ENCODE measurements at regions not wholly inside any gene's neighbourhood (a gene's known extent, or its start where the extent isn't known, plus 50 kb on each side); places are given as distances from the start of the nearest gene placed in this dataset.

DNA sequence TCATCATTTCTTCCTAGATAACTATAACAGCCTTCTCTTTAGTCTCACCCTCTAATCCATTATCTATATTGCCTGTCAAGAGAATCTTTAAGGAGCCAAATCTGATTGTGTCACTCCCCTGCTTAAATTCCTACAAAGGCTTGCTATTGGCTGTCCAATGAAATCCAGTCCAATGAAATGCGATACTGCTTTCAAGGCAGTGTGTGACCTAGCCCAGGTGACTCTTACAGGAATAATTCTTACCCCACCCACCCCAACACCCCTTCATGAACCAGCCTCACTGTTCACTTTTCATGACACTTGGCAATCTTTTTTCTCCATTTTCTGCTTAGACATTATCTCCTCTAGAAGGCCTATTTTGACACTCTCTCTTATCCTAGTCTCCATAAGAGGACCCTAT lies 163.3 kb upstream of the MARCKS start:
- H3K27ac Mint-ChIP-seq (ENCODE audit: low read depth) = no peak overlapping the region
- no peaks in the 10 kb centered on the region for H3K9me3 Mint-ChIP-seq
- no peak for DNase-seq (ENCODE audit: low spot score in 2 of 2)
- no peak for ATAC-seq (replicated peaks; ENCODE audit: extremely low read depth, poor library complexity, severe bottlenecking)
- no peaks in the 10 kb centered on the region for H3K27me3 Mint-ChIP-seq
- no peaks in the 10 kb centered on the region for H3K36me3 Mint-ChIP-seq (ENCODE audit: insufficient read depth)
- no peak overlapping the region for H3K4me3 Mint-ChIP-seq
- no peaks in the 10 kb centered on the region for H3K4me1 Mint-ChIP-seq

- ATAC-seq (replicated peaks; ENCODE audit: extremely low read depth, poor library complexity, severe bottlenecking) (no peak), DNase-seq (ENCODE audit: low spot score in 2 of 2) (no peak)
- Mint-ChIP-seq H3K4me3 (no peak overlapping the region), H3K9me3 (no peaks in the 10 kb centered on the region), H3K36me3 (ENCODE audit: insufficient read depth) (no peaks in the 10 kb centered on the region), H3K27me3 (no peaks in the 10 kb centered on the region), H3K4me1 (no peaks in the 10 kb centered on the region), H3K27ac (ENCODE audit: low read depth) (no peak overlapping the region)
These were observed 162.7 kb upstream of the MARCKS start for GRCh38 chr6:113694278-113695077.

DNA sequence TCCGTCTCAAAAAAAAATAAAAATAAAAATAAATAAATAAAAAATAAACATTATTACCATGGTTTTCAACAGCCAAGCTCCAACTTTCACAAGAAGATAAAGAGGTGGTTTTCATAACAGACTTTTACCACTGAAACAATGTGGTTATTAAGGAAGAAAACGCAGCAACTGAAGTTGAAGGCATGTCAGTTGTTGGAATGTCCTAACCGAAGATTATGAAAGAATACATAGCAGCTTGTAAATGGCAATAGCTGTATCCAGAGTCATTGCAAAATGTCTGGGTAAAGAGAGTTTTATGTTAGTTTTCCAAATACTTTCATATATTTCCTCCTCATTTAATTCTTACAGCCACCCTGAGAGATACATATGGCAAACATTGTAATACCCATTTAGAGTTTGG lies 161.6 kb upstream of the MARCKS start:
- Mint-ChIP-seq H3K36me3 (ENCODE audit: insufficient read depth) (no peaks in the 10 kb centered on the region), H3K9me3 (no peaks in the 10 kb centered on the region)
- DNase-seq (ENCODE audit: low spot score in 2 of 2) = no peak

DNA sequence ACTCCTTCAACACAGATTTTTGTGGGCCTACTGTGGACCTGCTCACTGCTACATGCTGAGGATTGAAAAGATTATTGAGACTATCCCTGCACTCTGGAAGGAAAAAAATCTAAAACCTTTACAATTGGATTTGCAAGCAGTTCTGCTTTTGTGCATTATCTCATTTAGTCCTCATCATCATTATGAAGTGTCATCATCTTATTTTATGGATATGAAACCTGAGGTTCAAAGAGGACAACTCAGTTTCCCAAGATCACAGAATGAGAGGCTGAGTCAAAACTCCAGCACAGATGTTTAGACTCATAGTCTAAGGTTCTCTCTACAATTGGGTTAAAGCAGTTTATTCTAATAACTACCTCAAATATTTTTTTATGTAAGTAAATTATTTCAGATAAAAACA lies 160.2 kb upstream of the MARCKS start:
- H3K27ac Mint-ChIP-seq (ENCODE audit: low read depth) = no peak overlapping the region
- no peak overlapping the region for H3K4me3 Mint-ChIP-seq
- H3K4me1 Mint-ChIP-seq = no peaks in the 10 kb centered on the region
- H3K27me3 Mint-ChIP-seq = no peaks in the 10 kb centered on the region
- DNase-seq (ENCODE audit: low spot score in 2 of 2) (no peak), ATAC-seq (replicated peaks; ENCODE audit: extremely low read depth, poor library complexity, severe bottlenecking) (no peak)
- H3K36me3 Mint-ChIP-seq (ENCODE audit: insufficient read depth) = no peaks in the 10 kb centered on the region
- no peaks in the 10 kb centered on the region for H3K9me3 Mint-ChIP-seq

More for the DNA sequence above, 161.6 kb upstream of the MARCKS start:
- Mint-ChIP-seq H3K27ac (ENCODE audit: low read depth) (no peak overlapping the region), H3K4me1 (no peaks in the 10 kb centered on the region), H3K27me3 (no peaks in the 10 kb centered on the region), H3K4me3 (no peak overlapping the region)
- ATAC-seq (replicated peaks; ENCODE audit: extremely low read depth, poor library complexity, severe bottlenecking) = no peak

DNA sequence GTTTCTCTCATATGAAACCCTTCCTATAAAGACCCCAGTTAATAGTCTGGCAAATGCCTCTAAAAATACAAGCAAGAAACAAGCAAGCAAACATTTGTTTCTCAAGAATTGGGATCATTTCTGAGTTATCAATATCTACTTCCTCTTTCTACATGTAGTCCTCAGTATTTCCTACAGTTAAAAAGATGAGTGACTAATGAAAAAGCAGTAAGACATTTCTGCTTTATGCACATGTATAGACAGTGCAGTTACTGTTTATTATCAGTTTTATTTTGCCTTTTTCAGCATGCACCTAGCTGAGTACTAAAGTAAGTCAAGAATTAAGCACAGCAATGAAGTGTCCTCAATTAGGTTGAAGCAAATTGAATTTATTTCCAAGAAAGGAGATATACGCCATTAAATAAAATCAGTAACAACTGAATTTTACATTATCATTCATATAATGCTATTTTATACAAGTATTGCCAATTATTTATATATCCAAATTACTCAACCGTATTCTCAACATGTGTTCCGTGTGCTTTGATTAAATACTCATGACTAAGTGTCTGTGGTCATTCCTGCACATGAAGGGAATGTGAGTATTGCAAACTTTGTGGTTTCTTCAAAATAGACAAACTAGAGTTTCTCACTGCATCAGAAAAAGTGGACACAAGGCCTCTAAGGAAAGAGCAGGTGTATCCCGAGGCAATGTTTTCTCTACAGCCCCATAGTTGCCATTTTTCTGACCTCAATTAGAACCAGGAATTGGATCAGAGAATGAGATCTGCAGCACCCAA lies 159.3 kb upstream of the MARCKS start:
- Mint-ChIP-seq H3K36me3 (ENCODE audit: insufficient read depth) (no peaks in the 10 kb centered on the region), H3K27ac (ENCODE audit: low read depth) (no peak overlapping the region), H3K4me3 (no peak overlapping the region), H3K27me3 (no peaks in the 10 kb centered on the region), H3K4me1 (no peaks in the 10 kb centered on the region), H3K9me3 (no peaks in the 10 kb centered on the region)
- DNase-seq (ENCODE audit: low spot score in 2 of 2) (no peak), ATAC-seq (replicated peaks; ENCODE audit: extremely low read depth, poor library complexity, severe bottlenecking) (no peak)

DNA sequence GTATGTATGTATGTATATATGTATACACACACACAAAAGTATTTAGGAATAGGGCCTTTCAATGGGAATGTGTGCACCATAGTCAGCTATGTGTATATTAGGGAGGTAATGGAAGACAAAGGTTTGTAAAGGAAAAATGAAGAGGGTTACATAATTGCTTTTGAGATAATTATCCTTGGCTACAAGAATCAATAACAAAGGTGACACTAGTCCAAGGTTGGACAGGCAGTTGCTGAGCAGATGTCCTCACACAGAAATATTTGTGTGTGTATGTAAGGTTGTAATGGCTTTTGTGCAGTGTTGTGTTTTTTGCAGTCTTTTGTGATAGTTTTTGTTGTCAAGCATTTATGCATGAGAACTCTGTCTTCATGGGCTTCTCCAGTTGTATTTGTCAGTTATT lies 157.9 kb upstream of the MARCKS start:
- Mint-ChIP-seq H3K27ac (ENCODE audit: low read depth) (no peak overlapping the region), H3K9me3 (no peaks in the 10 kb centered on the region), H3K27me3 (no peaks in the 10 kb centered on the region), H3K4me3 (no peak overlapping the region), H3K36me3 (ENCODE audit: insufficient read depth) (no peaks in the 10 kb centered on the region), H3K4me1 (no peaks in the 10 kb centered on the region)
- ATAC-seq (replicated peaks; ENCODE audit: extremely low read depth, poor library complexity, severe bottlenecking) = no peak
- DNase-seq (ENCODE audit: low spot score in 2 of 2) = no peak

- Mint-ChIP-seq H3K27ac (ENCODE audit: low read depth) (no peak overlapping the region), H3K36me3 (ENCODE audit: insufficient read depth) (no peaks in the 10 kb centered on the region), H3K27me3 (no peaks in the 10 kb centered on the region), H3K4me1 (no peaks in the 10 kb centered on the region), H3K4me3 (no peak overlapping the region), H3K9me3 (no peaks in the 10 kb centered on the region)
- DNase-seq (ENCODE audit: low spot score in 2 of 2) (no peak), ATAC-seq (replicated peaks; ENCODE audit: extremely low read depth, poor library complexity, severe bottlenecking) (no peak)
These were observed 155.4 kb upstream of the MARCKS start for GRCh38 chr6:113701552-113702254.

GRCh38 chr6:113707194-113707593 lies 150.0 kb upstream of the MARCKS start:
- DNase-seq (ENCODE audit: low spot score in 2 of 2) (no peak), ATAC-seq (replicated peaks; ENCODE audit: extremely low read depth, poor library complexity, severe bottlenecking) (no peak)
- H3K27me3 Mint-ChIP-seq = no peaks in the 10 kb centered on the region
- H3K36me3 Mint-ChIP-seq (ENCODE audit: insufficient read depth) = no peaks in the 10 kb centered on the region
- no peak overlapping the region for H3K27ac Mint-ChIP-seq (ENCODE audit: low read depth)
- H3K4me3 Mint-ChIP-seq = no peak overlapping the region
- no peaks in the 10 kb centered on the region for H3K4me1 Mint-ChIP-seq
- H3K9me3 Mint-ChIP-seq = no peaks in the 10 kb centered on the region

- ATAC-seq (replicated peaks; ENCODE audit: extremely low read depth, poor library complexity, severe bottlenecking) (no peak), DNase-seq (ENCODE audit: low spot score in 2 of 2) (no peak)
- Mint-ChIP-seq H3K4me3 (no peak overlapping the region), H3K4me1 (no peaks in the 10 kb centered on the region), H3K27ac (ENCODE audit: low read depth) (no peak overlapping the region), H3K36me3 (ENCODE audit: insufficient read depth) (no peaks in the 10 kb centered on the region), H3K9me3 (no peaks in the 10 kb centered on the region), H3K27me3 (no peaks in the 10 kb centered on the region)
These were observed 147.1 kb upstream of the MARCKS start for GRCh38 chr6:113709936-113710509.

GRCh38 chr6:113713665-113714064 lies 143.5 kb upstream of the MARCKS start:
- Mint-ChIP-seq H3K4me1 (no peaks in the 10 kb centered on the region), H3K36me3 (ENCODE audit: insufficient read depth) (no peaks in the 10 kb centered on the region), H3K9me3 (no peaks in the 10 kb centered on the region), H3K4me3 (no peak overlapping the region), H3K27me3 (no peaks in the 10 kb centered on the region), H3K27ac (ENCODE audit: low read depth) (no peak overlapping the region)
- ATAC-seq (replicated peaks; ENCODE audit: extremely low read depth, poor library complexity, severe bottlenecking) = no peak
- no peak for DNase-seq (ENCODE audit: low spot score in 2 of 2)

- DNase-seq (ENCODE audit: low spot score in 2 of 2) (no peak), ATAC-seq (replicated peaks; ENCODE audit: extremely low read depth, poor library complexity, severe bottlenecking) (no peak)
- H3K4me3 Mint-ChIP-seq = no peak overlapping the region
- H3K27ac Mint-ChIP-seq (ENCODE audit: low read depth) = no peak overlapping the region
- H3K4me1 Mint-ChIP-seq = no peaks in the 10 kb centered on the region
- H3K9me3 Mint-ChIP-seq = no peaks in the 10 kb centered on the region
- peaks cover 10% of the 10 kb centered on the region for H3K27me3 Mint-ChIP-seq
- H3K36me3 Mint-ChIP-seq (ENCODE audit: insufficient read depth) = no peaks in the 10 kb centered on the region
These were observed 138.6 kb upstream of the MARCKS start for GRCh38 chr6:113718588-113718987.

DNA sequence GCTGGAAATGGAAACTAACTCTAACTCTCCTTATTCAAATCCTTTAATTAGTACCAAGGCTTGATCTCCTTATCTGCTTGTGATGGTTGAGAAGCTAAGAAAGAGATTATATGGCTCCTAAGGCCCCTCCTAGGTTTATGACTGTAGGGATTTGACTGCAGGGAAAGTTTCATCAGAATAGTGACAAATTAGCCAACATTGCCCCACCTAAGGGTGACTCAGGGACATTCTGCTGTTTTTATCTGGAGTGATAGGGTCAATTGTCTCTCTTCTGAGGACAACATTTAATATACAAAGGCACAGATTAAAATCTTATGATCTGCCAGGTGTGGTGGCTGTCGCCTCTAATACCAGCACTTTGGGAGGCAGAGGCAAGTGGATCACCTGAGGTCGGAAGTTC lies 138.1 kb upstream of the MARCKS start:
- no peak overlapping the region for H3K27ac Mint-ChIP-seq (ENCODE audit: low read depth)

More for the DNA sequence above, 138.1 kb upstream of the MARCKS start:
- ATAC-seq (replicated peaks; ENCODE audit: extremely low read depth, poor library complexity, severe bottlenecking) (no peak), DNase-seq (ENCODE audit: low spot score in 2 of 2) (no peak)
- Mint-ChIP-seq H3K9me3 (no peaks in the 10 kb centered on the region), H3K4me1 (no peaks in the 10 kb centered on the region), H3K36me3 (ENCODE audit: insufficient read depth) (no peaks in the 10 kb centered on the region), H3K4me3 (no peak overlapping the region), H3K27me3 (peaks cover 10% of the 10 kb centered on the region)

Data from central memory CD8-positive, alpha-beta T cell (primary cell).